PFSK-1 (cell line): ENCODE measurements at regions not wholly inside any gene's neighbourhood (a gene's known extent, or its start where the extent isn't known, plus 50 kb on each side); places are given as distances from the start of the nearest gene placed in this dataset.

Experiments
- FOXP2 ChIP-seq: optimal IDR thresholded peaks from 2 replicates; pipeline ENCODE3; 2011; ENCODE audit warnings: borderline replicate concordance, control low read depth, inconsistent platforms; ENCODE audit not compliant: insufficient read depth; ENCODE audit errors: extremely low read length, extremely low read depth
- POLR2AphosphoS5 ChIP-seq: IDR thresholded peaks from 2 replicates; pipeline ENCODE4 v1.6.1; 2012; ENCODE audit warnings: low read depth, mild to moderate bottlenecking, control low read depth, low read length, moderate library complexity
- SIN3A ChIP-seq: IDR thresholded peaks from 2 replicates; pipeline ENCODE4 v1.6.1; 2012; ENCODE audit warnings: mild to moderate bottlenecking, low read length, moderate library complexity, borderline replicate concordance; ENCODE audit not compliant: insufficient read depth
- TAF1 ChIP-seq: IDR thresholded peaks from 2 replicates; pipeline ENCODE4 v1.6.1; 2012; ENCODE audit warnings: low read length, control low read depth, borderline replicate concordance; ENCODE audit not compliant: insufficient read depth
- TF ChIP-seq, protein P1 (sequence below), 2 experiments: IDR thresholded peaks; 2 replicates each; pipeline versions ENCODE4 v1.6.1 to v1.8.0; 2011 to 2012; ENCODE audit warnings: low read depth in 2 of 2, low read length in 2 of 2, control low read depth in 1 of 2, inconsistent platforms in 1 of 2, mild to moderate bottlenecking in 1 of 2, moderate library complexity in 1 of 2; ENCODE audit not compliant: insufficient read depth in 1 of 2

DNA sequence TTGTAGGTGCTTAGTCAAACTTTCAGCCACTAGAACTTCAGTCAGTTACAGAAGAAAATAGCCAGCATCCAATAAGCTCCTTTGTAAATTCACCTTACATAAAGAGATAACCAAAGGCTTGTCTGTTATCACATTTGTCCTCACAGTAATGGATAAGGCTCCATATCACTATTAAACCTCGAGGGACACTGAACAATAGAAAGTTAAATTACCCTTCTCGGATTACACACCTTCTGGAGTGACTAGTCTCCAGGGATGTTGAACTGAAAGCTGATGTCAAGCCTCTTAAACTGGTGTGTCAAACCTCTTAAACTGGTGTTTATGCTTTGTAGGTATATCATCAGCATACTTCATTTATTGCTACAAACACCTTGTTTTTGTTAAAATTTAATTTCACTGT, 639.0 kb downstream of the CENPC start:
- TF ChIP-seq, protein P1, sequence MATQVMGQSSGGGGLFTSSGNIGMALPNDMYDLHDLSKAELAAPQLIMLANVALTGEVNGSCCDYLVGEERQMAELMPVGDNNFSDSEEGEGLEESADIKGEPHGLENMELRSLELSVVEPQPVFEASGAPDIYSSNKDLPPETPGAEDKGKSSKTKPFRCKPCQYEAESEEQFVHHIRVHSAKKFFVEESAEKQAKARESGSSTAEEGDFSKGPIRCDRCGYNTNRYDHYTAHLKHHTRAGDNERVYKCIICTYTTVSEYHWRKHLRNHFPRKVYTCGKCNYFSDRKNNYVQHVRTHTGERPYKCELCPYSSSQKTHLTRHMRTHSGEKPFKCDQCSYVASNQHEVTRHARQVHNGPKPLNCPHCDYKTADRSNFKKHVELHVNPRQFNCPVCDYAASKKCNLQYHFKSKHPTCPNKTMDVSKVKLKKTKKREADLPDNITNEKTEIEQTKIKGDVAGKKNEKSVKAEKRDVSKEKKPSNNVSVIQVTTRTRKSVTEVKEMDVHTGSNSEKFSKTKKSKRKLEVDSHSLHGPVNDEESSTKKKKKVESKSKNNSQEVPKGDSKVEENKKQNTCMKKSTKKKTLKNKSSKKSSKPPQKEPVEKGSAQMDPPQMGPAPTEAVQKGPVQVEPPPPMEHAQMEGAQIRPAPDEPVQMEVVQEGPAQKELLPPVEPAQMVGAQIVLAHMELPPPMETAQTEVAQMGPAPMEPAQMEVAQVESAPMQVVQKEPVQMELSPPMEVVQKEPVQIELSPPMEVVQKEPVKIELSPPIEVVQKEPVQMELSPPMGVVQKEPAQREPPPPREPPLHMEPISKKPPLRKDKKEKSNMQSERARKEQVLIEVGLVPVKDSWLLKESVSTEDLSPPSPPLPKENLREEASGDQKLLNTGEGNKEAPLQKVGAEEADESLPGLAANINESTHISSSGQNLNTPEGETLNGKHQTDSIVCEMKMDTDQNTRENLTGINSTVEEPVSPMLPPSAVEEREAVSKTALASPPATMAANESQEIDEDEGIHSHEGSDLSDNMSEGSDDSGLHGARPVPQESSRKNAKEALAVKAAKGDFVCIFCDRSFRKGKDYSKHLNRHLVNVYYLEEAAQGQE (IDR thresholded peaks at IDR 0.05; ENCODE audit: insufficient read depth in 1 of 2, low read depth in 2 of 2, low read length in 2 of 2): no peak
- TF ChIP-seq SIN3A (no peak), FOXP2 (no peak), TAF1 (no peak), POLR2AphosphoS5 (no peak)

DNA sequence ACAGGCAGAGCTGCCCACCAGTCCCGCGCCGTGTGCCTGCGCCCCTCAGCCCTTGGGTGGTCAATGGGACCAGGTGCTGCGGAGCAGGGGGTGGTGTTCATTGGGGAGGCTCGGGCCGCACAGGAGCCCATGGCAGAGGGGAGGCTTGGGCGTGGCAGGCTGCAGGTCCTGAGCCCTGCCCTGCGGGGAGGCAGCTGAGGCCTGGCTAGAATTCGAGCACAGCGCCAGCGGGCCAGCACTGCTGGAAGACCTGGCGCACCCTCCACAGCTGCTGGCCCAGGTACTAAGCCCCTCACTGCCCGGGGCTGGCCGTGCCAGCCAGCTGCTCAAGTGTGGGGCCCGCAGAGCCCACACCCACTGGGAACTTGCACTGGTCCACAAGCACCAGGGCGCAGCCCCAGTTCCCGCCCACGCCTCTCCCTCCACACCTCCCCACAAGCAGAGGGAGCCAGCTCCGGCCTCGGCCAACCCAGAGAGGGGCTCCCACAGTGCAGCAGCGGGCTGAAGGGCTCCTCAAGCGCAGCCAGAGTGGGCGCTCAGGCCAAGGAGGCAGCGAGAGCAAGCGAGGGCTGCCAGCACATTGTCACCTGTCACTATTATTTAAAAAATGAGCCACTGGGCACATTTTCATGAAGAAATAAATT, 645.8 kb downstream of the CENPC start:
- TF ChIP-seq POLR2AphosphoS5 (no peak), SIN3A (no peak), FOXP2 (no peak), TAF1 (no peak)
- TF ChIP-seq, protein P1 (IDR thresholded peaks at IDR 0.05; ENCODE audit: insufficient read depth in 1 of 2, low read depth in 2 of 2, low read length in 2 of 2): no peak

DNA sequence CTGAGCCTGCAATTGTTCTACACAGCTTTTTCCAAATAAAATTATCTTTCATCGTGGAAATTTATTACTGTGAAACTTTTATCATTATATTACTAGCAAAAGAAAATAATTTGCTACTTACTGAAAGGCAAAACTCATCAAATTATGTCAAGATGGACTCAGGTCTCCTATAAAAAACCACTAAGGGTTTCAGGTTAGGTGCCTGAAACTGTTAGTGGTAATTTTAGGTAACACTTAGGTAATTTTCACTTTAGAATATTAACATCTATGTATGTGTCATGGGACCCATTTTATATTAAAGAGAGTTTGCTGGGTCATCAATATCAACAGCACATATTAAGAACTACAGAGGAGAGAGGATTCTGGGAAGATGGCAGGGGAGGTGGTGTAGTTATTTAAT, 651.5 kb downstream of the CENPC start:
- TF ChIP-seq, protein P1 (IDR thresholded peaks at IDR 0.05; ENCODE audit: insufficient read depth in 1 of 2, low read depth in 2 of 2, low read length in 2 of 2): no peak
- TF ChIP-seq POLR2AphosphoS5 (no peak), FOXP2 (no peak), SIN3A (no peak), TAF1 (no peak)

DNA sequence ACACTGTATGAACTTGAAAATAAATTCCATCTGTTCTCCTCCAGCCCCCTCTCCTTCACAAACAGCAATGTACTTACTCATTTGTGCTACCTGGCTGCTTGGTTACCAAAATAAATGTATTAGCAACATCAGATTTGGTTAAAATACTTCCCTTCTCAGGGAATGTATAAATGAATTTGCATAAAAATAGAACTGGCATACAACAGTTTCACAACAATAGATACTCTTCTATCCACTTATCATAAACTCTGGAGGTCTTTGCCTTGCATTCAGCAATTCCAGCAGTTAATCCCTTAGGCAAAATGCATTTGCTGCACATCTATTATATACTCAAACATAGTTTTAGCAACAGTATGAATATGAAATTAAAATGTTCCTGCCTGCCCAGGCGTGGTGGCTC, 658.2 kb downstream of the CENPC start:
- no peak for TF ChIP-seq TAF1
- TF ChIP-seq, protein P1 (IDR thresholded peaks at IDR 0.05; ENCODE audit: insufficient read depth in 1 of 2, low read depth in 2 of 2, low read length in 2 of 2): no peak
- no peak for TF ChIP-seq POLR2AphosphoS5
- TF ChIP-seq FOXP2: no peak
- no peak for TF ChIP-seq SIN3A
